ENCODE measurements at regions not wholly inside any gene's neighbourhood (a gene's known extent, or its start where the extent isn't known, plus 50 kb on each side); places are given as distances from the start of the nearest gene placed in this dataset.

DNA sequence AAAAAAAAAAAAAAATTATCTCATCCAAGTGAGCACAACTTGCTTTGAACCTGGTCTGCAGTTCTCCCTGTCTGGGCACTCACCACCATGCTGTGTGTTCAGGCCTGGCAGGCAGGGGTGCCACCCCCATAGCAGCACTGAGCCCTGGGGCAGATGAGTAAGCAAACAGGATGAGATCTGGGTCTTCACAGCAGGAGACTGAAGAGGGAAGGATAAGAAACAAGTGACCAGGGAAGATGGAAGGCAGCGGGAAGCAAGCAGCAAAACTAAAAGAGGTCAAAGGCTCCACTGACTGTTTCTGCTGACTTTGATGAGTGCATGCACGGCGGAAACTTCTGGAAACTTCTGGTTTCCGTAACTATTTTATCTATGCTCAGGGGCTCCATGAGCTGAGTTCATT, 133.5 kb upstream of the SOD1 start:
- no peak overlapping the region for H3K4me3 ChIP-seq (ENCODE audit: low read length)
- TF ChIP-seq, protein P1, sequence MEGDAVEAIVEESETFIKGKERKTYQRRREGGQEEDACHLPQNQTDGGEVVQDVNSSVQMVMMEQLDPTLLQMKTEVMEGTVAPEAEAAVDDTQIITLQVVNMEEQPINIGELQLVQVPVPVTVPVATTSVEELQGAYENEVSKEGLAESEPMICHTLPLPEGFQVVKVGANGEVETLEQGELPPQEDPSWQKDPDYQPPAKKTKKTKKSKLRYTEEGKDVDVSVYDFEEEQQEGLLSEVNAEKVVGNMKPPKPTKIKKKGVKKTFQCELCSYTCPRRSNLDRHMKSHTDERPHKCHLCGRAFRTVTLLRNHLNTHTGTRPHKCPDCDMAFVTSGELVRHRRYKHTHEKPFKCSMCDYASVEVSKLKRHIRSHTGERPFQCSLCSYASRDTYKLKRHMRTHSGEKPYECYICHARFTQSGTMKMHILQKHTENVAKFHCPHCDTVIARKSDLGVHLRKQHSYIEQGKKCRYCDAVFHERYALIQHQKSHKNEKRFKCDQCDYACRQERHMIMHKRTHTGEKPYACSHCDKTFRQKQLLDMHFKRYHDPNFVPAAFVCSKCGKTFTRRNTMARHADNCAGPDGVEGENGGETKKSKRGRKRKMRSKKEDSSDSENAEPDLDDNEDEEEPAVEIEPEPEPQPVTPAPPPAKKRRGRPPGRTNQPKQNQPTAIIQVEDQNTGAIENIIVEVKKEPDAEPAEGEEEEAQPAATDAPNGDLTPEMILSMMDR (conservative IDR thresholded peaks at IDR 0.05; ENCODE audit: low read depth, low read length), result no peak
- no peak for DNase-seq (ENCODE audit: low read depth)

DNA sequence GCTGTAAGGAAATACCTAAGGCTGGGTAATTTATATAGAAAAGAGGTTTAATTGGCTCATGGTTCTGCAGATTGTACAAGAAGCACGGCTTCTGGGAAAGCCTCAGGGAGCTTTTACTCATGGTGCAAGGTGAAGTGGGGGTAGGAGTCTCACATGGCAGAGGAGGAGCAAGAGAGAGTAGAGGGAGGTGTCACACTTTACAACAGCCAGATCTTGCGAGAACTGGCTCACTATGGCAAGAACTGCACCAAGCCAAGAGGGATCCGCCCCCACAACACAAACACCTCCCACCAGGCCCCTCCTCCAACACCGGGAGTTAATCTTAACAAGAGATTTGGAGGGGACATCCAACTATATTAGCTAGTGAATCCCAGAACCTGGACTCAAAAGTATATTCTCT, 135.4 kb upstream of the SOD1 start:
- TF ChIP-seq, protein P1 (conservative IDR thresholded peaks at IDR 0.05; ENCODE audit: low read depth, low read length), result no peak
- H3K4me3 ChIP-seq (ENCODE audit: low read length), result no peak overlapping the region
- no peak for DNase-seq (ENCODE audit: low read depth)

DNA sequence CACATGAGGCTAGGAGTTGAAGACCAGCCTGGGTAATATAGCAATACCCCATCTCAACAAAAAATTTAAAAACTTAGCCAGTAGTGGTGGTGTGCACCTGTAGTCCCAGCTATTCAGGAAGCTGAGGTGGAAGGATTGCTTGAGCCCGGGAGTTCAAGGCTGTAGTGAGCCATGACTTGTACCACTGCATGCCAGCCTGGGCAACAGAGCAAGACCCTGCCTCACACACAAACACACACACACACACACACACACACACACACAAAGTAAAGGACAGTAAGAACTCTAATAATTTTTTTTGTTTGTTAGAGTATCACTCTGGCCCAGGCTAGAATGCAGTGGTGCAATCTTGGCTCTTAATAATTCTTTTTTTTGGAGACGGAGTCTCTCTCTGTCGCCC, 138.0 kb upstream of the SOD1 start:
- H3K4me3 ChIP-seq (ENCODE audit: low read length), result no peak overlapping the region
- TF ChIP-seq, protein P1 (conservative IDR thresholded peaks at IDR 0.05; ENCODE audit: low read depth, low read length), result no peak
- DNase-seq (ENCODE audit: low read depth), result no peak

DNA sequence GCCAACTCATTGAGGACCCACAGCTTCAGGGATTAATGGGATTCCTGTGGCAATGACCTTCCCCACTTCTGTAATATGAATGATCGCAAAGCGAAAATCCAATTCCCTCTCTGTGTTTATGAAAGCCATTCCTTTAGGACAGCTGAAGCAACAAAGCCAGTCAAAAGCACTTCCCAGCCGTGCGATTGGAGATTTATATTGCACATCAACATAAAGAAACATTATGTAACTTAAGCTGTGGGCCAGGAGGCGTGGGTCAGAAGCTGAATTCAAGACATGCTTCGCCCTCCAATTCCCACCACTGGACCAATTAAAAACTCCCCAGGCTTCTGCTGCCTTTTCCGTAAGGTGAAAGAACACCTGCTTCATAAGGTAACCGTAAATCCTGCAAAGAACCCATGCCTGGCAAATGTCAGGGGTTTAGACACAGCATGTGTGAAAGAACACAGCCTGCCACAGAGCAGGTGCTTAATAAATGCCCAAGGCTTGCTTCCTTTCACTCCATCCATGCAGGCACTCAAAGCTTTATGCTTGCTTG, 138.9 kb upstream of the SOD1 start:
- TF ChIP-seq, protein P1 (conservative IDR thresholded peaks at IDR 0.05; ENCODE audit: low read depth, low read length), result no peak
- H3K4me3 ChIP-seq (ENCODE audit: low read length), result no peak overlapping the region
- peak; percentile 8 for DNase-seq (ENCODE audit: low read depth)

DNA sequence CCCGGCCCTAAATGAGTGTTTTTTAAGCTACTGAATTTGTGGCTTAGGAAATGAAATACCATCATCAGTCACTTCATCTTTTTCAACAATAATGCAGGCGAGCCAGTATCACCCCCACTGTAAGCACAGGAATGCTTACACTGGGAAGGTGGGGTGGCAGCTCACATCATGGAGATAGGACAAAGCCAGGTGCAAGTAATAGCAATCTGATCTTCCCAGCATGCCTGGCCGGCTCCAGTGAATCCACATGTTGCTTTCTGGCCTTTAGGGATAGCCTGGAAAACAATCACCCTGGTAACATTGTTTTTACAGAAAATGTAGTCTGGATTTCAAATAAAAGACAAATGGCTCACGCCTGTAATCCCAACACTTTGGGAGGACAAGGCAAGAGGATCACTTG, 140.9 kb upstream of the SOD1 start:
- TF ChIP-seq, protein P1 (conservative IDR thresholded peaks at IDR 0.05; ENCODE audit: low read depth, low read length), result no peak
- no peak for DNase-seq (ENCODE audit: low read depth)
- H3K4me3 ChIP-seq (ENCODE audit: low read length), result no peak overlapping the region

DNA sequence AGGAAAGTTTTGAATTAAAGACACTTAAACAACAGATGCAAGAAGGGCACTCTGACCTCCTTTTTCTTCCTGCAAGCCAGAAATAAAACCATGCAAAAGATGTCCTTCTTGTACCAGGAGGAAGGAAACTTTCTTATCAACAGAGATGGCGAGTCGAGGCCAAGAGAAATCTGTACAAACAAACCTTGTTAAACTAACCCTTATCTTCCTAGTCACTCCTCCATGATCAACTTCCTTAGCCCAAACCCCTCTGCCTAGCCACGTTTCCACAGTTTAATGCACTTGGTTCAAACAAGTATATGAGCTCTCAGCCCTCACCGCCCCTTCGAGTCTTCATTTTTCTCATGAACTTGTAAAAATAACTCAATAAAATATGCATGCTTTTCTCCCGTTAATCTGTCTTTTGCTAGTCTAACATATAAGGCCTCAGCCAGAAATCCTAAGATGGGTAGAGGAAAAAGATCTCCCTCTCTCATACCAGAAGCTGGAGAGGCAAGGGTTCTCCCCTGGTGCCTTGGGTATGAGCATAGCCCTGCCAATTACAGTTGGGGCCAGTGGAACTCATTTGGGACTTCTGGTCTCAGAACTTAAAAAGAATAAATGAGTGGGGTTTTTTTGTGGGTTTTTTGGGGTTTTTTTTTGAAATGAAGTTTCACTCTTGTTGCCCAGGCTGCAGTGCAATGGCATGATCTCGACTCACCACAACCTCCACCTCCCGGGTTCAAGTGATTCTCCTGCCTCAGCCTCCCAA, 141.7 kb upstream of the SOD1 start:
- H3K4me3 ChIP-seq (ENCODE audit: low read length), result no peak overlapping the region
- TF ChIP-seq, protein P1 (conservative IDR thresholded peaks at IDR 0.05; ENCODE audit: low read depth, low read length), result no peak
- no peak for DNase-seq (ENCODE audit: low read depth)

DNA sequence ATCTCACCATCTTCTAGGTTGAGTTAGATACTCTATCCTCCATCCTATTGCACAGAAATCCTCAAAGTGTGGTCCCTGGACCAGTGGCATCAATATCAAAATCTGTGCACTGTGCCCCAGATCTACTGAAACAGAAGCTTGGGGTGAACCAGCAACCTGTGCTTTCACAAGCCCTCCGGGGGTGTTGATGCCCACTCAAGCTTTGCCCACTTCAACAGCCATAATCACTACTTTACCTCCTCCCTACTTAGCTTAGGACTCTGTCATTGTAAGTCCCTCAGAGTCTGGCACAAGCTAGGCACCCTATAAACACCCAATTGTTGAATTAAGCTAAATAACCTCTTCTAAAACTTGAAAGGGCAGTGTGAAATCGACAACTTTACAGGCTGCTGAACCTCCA, 144.2 kb upstream of the SOD1 start:
- TF ChIP-seq, protein P1 (conservative IDR thresholded peaks at IDR 0.05; ENCODE audit: low read depth, low read length), result no peak
- DNase-seq (ENCODE audit: low read depth), result no peak
- H3K4me3 ChIP-seq (ENCODE audit: low read length), result no peak overlapping the region

All from retinal pigment epithelial cell (primary cell).